ENCODE measurements at regions not wholly inside any gene's neighbourhood (a gene's known extent, or its start where the extent isn't known, plus 50 kb on each side); places are given as distances from the start of the nearest gene placed in this dataset.
"Not testable (repeated sequence)": the region's sequence is repeated elsewhere in the genome, so short reads cannot be mapped to it uniquely, and the experiment has no call there.

DNA sequence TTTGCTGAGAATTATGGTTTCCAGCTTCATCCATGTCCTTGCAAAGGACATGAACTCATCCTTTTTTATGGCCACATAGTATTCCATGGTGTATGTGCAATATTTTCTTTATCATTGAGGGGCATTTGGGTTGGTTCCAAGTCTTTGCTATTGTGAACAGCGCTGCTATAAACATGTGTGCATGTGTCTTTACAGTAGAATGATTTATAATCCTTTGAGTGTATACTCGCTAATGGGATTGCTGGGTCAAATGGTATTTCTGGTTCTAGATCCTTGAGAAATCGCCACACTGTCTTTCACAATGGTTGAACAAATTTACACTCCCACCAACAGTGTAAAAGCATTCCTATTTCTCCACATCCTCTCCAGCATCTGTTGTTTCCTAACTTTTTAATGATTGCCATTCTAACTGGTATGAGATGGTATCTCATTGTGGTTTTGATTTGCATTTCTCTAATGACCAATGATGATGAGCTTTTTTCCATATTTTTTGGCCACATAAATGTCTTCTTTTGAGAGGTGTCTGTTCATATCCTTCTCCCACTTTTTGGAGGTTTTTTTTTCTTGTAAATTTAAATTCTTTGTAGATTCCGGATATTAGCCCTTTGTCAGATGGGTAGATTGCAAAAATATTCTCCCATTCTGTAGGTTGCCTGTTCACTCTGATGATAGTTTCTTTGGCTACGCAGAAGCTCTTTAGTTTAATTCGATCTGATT lies 180.1 kb downstream of the PLPPR4 start:
- DNase-seq (ENCODE audit: low spot score): not testable (repeated sequence)

GRCh38 chr1:99445071-99445470 lies 180.8 kb downstream of the PLPPR4 start:
- DNase-seq (ENCODE audit: low spot score): no peak

- DNase-seq (ENCODE audit: low spot score): no peak
Observed at GRCh38 chr1:99445486-99445885, 181.2 kb downstream of the PLPPR4 start.

GRCh38 chr1:99447721-99448120 lies 183.4 kb downstream of the PLPPR4 start:
- no peak for DNase-seq (ENCODE audit: low spot score)

- DNase-seq (ENCODE audit: low spot score): no peak
Observed at GRCh38 chr1:99455760-99456159, 190.2 kb upstream of the PALMD start.

GRCh38 chr1:99456536-99456935 lies 189.4 kb upstream of the PALMD start:
- no peak for DNase-seq (ENCODE audit: low spot score)

DNA sequence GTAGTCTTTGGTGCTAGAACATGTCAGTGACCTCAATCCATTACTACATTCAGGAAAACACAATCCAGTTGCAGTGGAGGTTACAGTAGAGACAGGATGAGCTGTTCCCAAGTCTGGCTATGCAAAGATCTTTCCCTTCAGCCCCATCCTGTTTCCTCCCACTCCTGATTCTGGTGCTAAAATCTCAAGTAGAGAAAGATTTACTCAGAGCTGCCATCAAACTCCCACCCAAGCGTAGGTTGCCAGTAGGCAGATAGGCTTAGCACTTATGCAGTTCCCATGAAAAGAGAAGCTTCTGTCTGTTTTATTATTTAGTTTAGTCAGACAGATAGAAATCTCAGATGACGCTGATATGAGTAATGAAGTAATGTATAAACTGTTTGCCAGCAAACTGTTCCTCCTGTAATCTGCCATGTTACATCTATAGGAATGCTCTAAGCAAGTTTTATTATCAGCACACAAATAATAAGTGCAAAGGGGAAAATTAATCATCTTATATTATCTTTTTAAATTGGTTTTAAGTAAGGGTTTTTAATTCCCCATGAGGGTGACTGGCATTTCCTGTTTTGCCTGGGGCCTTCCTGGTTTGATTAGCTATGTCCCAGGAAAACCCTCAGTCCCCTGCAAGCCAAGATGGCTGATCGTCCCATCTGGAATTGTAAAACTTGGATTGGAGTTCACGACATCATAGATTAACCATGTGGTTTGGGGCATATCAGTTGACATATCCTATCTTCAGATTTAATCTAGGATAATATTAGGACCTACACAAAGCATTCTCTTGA lies 188.3 kb upstream of the PALMD start:
- peak; percentile 53 for DNase-seq (ENCODE audit: low spot score)

DNA sequence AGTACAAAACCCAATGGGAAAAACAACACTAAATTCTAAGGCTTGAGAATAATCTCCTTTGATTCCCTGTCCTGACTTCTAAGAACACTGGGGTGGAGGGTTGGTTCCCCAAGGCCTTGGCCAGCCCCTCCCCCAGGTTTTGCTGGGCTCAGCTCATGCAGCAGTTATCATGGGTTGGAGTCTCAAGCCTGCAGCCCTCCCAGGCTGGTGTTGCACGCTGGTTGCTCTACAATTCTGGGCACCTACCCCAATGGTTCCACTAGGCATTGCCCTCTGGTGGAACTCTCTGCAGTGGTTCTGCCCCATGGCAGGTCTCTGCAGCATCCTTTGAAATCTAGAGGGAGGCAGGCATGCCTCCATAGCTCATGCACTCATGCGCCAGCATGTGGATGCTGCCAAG lies 184.4 kb upstream of the PALMD start:
- DNase-seq (ENCODE audit: low spot score): no peak

GRCh38 chr1:99464738-99465137 lies 181.2 kb upstream of the PALMD start:
- DNase-seq (ENCODE audit: low spot score): no peak

DNA sequence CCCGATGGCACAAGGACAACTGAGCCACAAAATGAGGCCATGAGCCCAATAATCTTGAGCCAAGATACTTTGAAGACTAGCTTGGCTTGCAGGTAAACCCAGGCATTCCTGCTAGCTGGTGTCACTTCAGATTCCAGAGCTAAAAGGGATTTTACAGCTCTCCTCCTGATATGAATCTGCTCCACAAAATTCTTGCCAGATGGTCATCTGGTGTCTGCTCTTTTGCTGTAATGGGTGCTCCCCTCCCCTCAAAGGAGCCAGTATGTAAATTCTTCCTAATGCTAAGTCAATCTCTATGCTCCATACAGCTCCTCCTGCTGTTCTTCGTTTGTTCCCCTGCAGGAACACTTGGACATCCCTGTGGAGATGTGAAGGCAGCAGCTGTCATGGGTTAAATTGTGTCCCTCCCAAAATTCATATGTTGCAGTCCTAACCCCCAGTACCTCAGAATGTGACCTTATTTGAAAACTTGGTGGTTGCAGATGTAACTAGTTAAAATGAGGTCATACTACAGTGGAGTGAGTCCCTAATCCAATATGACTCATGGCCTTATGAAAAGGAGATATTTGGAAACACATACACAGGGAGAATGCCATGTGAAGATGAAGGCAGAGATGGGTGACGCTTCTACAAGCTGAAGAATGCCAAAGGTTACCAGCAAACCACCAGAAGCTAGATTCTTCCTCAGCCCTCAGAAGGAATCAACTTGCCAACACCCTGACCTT lies 180.6 kb upstream of the PALMD start:
- DNase-seq (ENCODE audit: low spot score): peak; percentile 23

DNA sequence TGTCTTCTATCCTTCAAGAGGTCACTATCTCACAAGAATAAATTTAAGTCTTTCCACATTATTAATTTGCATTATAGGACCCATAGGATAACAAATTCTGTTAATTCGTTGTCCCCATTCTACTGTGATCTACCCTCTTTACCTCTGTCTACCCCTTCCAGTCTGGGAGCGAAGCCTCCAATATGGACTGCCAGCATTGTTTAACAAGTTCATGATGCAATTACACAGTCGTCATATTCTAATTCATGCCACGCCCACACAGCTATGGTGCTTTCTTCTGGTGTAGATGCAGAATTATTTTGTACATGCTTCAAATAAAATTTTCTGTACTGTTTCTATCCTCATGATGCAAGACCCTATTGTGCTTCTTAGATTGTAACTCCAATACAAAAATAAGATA lies 178.3 kb upstream of the PALMD start:
- no peak for DNase-seq (ENCODE audit: low spot score)

DNA sequence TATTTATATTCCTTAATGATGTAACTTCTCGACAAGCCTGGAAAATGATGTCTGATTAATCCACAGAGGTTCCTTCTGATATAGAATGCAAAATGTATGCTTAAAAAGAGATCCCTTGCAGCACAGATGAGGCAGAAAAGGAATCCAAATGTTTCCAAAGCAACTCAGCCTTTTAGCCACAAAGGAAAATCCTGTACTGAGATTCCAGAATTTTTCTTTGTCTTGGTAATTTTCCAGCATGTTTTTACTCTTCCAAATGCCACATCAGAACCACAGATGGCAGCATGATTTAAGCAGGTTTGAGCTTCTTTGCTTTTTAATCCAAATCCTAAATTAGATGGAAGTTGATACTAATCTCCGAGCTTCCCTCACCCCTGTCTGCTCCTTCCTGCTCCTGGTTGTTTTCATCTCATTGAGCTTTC lies 176.4 kb upstream of the PALMD start:
- DNase-seq (ENCODE audit: low spot score): no peak

- no peak for DNase-seq (ENCODE audit: low spot score)
Observed at GRCh38 chr1:99472893-99473292, 173.0 kb upstream of the PALMD start.

DNA sequence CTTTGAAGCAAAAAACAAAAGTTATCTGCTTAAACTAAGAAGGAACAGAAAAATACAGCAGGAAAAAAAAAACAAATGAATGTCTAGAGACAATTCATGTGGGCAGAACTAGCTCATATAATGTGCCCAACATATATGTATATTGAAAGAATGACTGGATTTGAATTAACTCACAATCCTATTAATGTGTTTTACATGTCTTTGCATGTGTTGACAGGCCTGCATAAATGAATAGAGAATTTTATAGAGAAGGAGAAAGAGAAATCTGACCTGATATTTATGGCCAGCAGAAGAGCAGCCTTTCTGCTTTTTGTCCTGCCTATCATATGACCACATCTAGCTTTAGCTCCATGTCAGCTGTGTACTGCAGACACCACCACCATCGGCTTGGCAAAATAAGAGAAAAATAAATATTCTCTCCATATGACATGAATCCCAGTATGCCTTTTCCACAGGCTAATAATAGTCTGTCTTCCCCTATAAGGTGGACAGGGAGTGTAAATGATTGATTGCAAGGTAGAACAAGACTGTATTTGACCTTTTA lies 171.5 kb upstream of the PALMD start:
- no peak for DNase-seq (ENCODE audit: low spot score)

GRCh38 chr1:99476058-99476457 lies 169.9 kb upstream of the PALMD start:
- DNase-seq (ENCODE audit: low spot score): no peak

DNA sequence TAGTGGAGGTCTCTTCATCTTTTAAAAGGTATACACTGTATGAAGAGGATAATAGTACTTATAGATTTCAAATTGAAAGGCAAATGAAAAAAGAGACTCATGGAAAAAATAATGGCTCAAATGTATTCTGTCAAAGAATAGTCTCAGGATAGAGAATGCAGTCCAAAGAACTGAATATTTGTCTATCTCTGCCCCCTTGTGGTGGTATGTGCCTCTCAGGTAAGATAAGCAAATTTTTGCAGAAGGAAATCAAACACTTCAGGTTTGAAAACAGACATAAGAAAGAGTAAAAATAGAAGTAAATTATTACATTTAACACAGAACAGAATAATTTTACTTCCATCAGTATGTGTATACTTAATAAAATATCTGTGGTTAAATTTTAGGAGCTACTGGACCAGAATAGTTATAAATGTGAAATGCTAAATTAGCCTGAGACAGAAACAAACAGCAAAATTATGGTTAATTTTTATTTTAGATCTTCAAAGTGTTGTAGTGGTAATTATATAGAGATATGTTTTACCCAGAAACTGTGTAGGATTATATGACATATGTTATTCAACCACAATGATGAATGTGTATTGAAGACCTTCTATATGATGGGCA lies 164.4 kb upstream of the PALMD start:
- DNase-seq (ENCODE audit: low spot score): peak; percentile 74

GRCh38 chr1:99482286-99482685 lies 163.6 kb upstream of the PALMD start:
- no peak for DNase-seq (ENCODE audit: low spot score)

DNA sequence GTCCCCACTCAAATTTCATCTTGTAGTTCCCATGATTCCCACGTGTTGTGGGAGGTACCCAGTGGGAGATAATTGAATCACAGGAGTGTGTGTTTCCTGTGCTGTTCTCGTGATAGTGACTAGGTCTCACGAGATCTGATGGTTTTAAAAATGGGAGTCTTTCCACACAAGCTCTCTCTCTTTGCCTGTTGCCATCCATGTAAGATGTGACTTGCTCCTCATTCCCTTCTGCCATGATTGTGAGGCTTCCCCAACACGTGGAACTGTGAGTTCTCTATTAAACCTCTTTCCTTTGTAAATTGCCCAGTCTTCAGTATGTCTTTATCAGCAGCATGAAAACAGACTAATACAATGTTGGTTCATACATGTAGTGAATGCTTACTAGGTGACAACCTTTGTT lies 163.2 kb upstream of the PALMD start:
- DNase-seq (ENCODE audit: low spot score): no peak

DNA sequence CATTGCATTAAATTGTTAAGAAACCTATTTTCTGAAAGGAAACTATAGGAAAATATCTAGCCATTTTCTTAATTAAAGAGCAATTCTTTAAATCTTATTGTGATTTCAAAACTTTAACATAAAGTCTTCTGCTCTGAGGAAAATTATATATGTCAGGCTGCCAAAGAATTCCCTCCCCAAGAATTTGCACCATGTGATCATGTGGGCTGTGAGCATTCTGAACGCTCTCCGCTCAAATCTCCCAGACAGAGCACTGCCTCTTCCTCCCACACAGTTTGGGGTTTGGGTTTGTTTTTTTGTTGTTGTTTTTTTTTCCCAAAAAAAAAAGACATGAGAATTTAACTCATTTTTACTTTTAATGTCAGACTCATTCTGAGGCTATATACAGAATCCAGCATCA lies 155.9 kb upstream of the PALMD start:
- no peak for DNase-seq (ENCODE audit: low spot score)

GRCh38 chr1:99496067-99496466 lies 149.8 kb upstream of the PALMD start:
- no peak for DNase-seq (ENCODE audit: low spot score)

GRCh38 chr1:99497690-99498089 lies 148.2 kb upstream of the PALMD start:
- no peak for DNase-seq (ENCODE audit: low spot score)

DNA sequence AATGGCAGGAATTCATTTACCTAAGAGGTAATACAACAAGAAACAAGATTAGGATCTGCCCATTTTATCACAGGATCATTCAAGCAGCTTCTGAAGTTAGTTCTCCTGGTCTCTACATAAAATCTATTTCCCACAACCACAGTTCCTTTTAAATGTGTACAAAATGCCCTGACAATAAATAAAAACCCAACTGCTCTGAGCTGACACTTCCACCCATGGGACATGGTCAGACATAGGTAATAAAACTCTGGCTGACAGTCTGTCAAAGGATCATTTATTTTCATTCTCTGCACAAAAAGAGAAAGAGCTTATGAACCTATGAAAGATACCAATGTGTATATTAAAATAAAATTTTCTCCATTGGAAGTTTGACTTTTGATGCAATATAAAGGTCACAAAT lies 145.4 kb upstream of the PALMD start:
- no peak for DNase-seq (ENCODE audit: low spot score)

All from RKO (cell line).